GM12872 (cell line): ENCODE measurements at regions not wholly inside any gene's neighbourhood (a gene's known extent, or its start where the extent isn't known, plus 50 kb on each side); places are given as distances from the start of the nearest gene placed in this dataset.

Source experiments
- CTCF ChIP-seq: IDR thresholded peaks from 3 replicates; pipeline ENCODE4 v1.5.1; 2011; ENCODE audit warnings: low read depth, mild to moderate bottlenecking, low read length, moderate library complexity; ENCODE audit not compliant: insufficient read depth

DNA sequence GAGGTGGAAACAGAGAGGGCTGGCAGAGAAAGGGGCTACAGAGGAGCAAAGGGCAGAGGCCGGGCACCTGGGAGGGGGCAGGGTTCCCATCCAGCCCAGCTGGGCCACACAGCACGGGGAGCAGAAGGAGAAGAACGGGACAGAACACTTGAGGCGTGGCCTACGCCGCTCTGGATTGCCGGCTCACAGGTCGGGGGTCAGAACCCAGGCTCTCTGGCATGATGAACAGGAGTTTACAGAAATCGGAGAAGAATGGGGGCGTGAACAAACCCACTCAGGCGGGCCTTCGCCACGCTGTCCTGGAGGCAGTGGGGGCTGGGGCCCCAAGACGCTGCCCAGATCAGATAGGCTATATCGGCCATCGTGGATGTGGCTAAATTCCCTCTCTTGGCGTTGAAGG lies 362.2 kb upstream of the SHH start:
- no peak for TF ChIP-seq CTCF

DNA sequence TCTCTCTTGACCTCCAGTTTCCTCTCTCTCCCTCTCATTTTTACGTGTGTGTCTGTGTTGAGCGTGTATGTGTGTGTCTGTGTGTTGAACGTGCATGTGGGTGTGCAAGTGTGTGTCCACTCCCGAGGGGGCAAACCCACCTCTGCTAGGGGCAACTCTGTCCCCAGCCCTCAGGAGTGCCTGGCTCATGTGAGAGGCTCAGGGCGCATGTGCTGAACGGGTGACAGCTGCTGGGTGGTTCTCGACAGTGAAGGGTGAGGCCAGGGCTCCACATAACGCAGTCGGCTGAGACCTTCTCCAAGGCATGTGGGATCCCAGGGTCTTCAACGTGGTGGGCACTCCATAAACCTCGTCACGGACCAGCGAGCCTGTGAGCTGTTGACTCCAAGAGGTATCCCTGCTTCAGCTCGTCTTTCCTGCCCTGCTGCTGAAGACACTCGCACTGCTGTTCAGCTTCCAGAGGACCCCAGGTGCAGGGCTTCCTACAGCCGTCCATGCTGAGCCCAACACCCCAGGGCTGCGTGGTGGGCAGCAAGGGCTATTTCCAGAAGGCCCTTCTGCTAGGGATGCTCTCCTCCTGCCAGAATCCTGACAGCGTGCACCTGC lies 361.6 kb upstream of the SHH start:
- no peak for TF ChIP-seq CTCF

- no peak for TF ChIP-seq CTCF
Observed at GRCh38 chr7:156173346-156173745, 361.1 kb upstream of the SHH start.

GRCh38 chr7:156172638-156173037 lies 360.4 kb upstream of the SHH start:
- no peak for TF ChIP-seq CTCF

GRCh38 chr7:156169474-156170370 lies 357.5 kb upstream of the SHH start:
- no peak for TF ChIP-seq CTCF

DNA sequence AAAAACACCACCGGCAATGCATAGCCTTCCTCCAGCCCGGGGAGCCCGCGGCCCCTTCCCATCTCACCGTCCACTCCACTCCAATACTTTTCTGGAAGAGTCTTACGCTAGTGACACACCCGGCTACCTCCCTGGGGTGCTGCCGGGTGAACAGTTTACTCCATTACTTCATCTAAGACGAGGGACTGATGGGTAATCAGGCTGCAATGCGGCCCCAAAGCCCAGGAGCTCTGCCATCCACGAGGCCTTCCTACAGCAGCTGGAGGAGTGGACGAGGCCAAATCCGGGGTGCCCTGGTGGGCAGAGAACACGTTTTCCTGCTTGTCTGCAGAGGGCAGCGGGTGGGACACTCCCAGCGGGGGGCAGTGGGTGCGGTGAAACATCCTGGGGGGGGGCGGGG lies 356.2 kb upstream of the SHH start:
- no peak for TF ChIP-seq CTCF

DNA sequence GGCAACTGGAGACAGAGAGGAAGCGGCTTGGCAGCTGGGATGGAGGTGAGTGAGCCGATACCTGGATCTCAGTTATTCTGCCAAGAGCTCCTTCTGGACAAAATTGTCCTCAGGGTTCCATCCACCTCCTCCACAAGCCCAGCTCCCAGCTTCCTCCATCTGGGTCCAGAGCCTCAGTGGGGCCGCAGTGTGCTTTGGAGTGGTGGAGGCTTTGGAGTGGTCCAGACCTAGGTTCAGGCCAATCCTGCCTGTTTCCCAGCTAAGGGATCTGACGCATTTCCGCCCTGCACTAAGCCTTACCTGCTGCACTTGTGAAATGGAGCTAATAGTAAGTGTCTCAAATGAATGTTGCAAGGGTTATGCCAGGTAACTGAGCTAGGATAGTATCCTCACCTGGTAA lies 355.7 kb upstream of the SHH start:
- TF ChIP-seq CTCF, result no peak
